ENCODE measurements at regions not wholly inside any gene's neighbourhood (a gene's known extent, or its start where the extent isn't known, plus 50 kb on each side); places are given as distances from the start of the nearest gene placed in this dataset.

DNA sequence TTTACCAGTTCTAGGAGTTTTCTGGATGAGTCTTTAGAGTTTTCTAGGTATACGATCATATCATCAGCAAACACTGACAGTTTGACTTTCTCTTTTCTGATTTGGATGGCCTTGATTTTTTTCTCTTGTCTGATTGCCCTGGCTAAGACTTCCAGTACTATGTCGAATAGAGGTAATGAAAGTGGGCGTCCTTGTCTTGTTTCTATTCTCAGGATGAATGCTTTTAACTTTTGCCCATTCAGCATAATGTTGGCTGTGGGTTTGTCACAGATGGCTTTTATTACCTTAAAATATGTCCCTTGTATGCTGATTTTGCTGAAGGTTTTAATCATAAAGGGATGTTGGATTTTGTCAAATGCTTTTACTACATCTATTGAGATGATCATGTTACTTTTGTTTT lies 223.2 kb upstream of the COBL start:
- no peaks in the 10 kb centered on the region for H3K36me3 ChIP-seq (ENCODE audit: low read depth)
- H3K27ac ChIP-seq (ENCODE audit: poor library complexity, severe bottlenecking) = no peak overlapping the region
- no peaks in the 10 kb centered on the region for H3K27me3 ChIP-seq (ENCODE audit: insufficient read depth, poor library complexity, severe bottlenecking)
- ATAC-seq (ENCODE audit: low read depth) (no peak), DNase-seq (ENCODE audit: low spot score) (no peak)
- no peaks in the 10 kb centered on the region for H3K9me3 ChIP-seq (ENCODE audit: severe bottlenecking)
- TF ChIP-seq, protein P1, sequence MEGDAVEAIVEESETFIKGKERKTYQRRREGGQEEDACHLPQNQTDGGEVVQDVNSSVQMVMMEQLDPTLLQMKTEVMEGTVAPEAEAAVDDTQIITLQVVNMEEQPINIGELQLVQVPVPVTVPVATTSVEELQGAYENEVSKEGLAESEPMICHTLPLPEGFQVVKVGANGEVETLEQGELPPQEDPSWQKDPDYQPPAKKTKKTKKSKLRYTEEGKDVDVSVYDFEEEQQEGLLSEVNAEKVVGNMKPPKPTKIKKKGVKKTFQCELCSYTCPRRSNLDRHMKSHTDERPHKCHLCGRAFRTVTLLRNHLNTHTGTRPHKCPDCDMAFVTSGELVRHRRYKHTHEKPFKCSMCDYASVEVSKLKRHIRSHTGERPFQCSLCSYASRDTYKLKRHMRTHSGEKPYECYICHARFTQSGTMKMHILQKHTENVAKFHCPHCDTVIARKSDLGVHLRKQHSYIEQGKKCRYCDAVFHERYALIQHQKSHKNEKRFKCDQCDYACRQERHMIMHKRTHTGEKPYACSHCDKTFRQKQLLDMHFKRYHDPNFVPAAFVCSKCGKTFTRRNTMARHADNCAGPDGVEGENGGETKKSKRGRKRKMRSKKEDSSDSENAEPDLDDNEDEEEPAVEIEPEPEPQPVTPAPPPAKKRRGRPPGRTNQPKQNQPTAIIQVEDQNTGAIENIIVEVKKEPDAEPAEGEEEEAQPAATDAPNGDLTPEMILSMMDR (IDR thresholded peaks at IDR 0.05; ENCODE audit: poor library complexity, severe bottlenecking) = no peak
- H3K4me3 ChIP-seq (ENCODE audit: severe bottlenecking) = no peak overlapping the region
- no peaks in the 10 kb centered on the region for H3K4me1 ChIP-seq (ENCODE audit: insufficient read depth, poor library complexity, severe bottlenecking)

DNA sequence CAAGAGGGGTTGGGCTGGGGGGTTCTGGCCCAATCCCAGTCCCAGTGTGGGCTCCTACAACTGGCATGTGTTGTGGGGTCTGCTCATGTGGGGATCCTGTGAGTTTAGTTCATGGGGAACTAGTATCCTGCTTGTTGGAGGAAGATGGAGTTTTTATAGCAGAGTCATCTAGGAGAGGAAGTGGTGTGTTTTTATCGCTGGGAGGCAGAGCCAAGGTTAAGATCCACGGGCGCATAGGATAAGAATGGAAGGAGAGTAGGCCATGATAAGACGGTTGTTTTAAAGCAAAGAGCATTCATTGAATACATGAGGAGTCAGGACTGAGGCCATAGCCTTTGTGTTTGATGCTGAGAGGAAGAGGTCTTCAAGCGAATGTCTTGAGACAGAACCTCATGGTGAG lies 211.6 kb upstream of the COBL start:
- no peaks in the 10 kb centered on the region for H3K9me3 ChIP-seq (ENCODE audit: severe bottlenecking)
- TF ChIP-seq, protein P1 (IDR thresholded peaks at IDR 0.05; ENCODE audit: poor library complexity, severe bottlenecking) = no peak
- H3K27me3 ChIP-seq (ENCODE audit: insufficient read depth, poor library complexity, severe bottlenecking) = peaks cover 11% of the 10 kb centered on the region
- H3K36me3 ChIP-seq (ENCODE audit: low read depth) = no peaks in the 10 kb centered on the region
- H3K4me3 ChIP-seq (ENCODE audit: severe bottlenecking) = no peak overlapping the region
- DNase-seq (ENCODE audit: low spot score) = no peak
- H3K27ac ChIP-seq (ENCODE audit: poor library complexity, severe bottlenecking) = no peak overlapping the region
- H3K4me1 ChIP-seq (ENCODE audit: insufficient read depth, poor library complexity, severe bottlenecking) = no peaks in the 10 kb centered on the region
- ATAC-seq (ENCODE audit: low read depth) = no peak

DNA sequence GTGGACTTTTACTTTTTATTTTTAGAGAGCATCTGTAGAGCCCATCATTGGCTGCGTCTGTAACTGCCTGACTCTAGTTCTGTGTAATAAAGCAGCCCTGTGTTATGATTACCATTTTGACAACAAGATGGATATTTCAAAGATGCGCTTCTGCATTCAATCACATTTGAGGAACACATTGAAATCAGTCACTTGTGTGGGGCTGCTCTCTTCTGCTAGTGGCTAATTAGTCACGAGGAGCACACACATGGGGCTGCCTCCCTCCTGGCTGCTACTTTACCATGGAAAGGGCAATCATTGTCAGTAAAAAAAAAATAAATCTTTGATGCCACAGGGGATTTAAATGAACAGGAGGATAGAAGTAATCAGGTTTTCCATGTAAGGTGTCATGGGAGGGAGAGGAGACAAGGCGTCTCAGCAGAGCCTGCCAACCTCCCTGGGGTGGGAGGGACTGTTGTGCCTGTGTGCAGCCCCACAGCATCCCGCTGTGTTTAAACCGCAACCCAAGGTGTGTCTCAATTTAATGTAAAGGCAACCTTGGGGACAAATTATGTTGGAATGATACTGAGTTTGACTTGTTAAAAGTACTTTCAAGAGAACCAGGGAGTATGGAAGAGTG lies 205.2 kb upstream of the COBL start:
- TF ChIP-seq, protein P1 (IDR thresholded peaks at IDR 0.05; ENCODE audit: poor library complexity, severe bottlenecking) = no peak
- H3K4me1 ChIP-seq (ENCODE audit: insufficient read depth, poor library complexity, severe bottlenecking) = no peaks in the 10 kb centered on the region
- H3K27ac ChIP-seq (ENCODE audit: poor library complexity, severe bottlenecking) = no peak overlapping the region
- DNase-seq (ENCODE audit: low spot score) (no peak), ATAC-seq (ENCODE audit: low read depth) (no peak)
- H3K9me3 ChIP-seq (ENCODE audit: severe bottlenecking) = no peaks in the 10 kb centered on the region
- no peaks in the 10 kb centered on the region for H3K36me3 ChIP-seq (ENCODE audit: low read depth)
- no peak overlapping the region for H3K4me3 ChIP-seq (ENCODE audit: severe bottlenecking)
- H3K27me3 ChIP-seq (ENCODE audit: insufficient read depth, poor library complexity, severe bottlenecking) = peaks cover 14% of the 10 kb centered on the region

DNA sequence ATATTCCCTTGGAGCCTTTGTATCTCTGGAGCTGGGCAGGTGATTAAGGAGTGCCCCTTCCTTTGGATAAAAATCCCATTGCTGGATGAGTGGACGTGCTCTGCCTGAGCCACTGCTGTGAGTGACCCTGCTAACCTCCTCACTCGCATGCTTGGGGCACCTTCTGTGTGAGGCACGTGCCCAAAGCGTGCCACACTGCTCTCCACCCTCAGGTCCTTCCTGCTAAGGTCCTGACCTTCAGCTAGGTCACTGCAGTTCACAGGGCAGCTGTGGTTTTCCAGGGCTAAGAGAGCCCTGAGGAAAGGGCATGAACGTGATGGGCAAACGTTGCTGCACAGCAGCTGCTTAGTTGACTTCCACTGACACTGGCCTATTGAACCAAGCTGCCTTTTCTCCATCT lies 204.4 kb upstream of the COBL start:
- Histone ChIP-seq H3K9me3 (ENCODE audit: severe bottlenecking) (no peaks in the 10 kb centered on the region), H3K36me3 (ENCODE audit: low read depth) (no peaks in the 10 kb centered on the region), H3K27ac (ENCODE audit: poor library complexity, severe bottlenecking) (no peak overlapping the region), H3K4me3 (ENCODE audit: severe bottlenecking) (no peak overlapping the region), H3K4me1 (ENCODE audit: insufficient read depth, poor library complexity, severe bottlenecking) (no peaks in the 10 kb centered on the region), H3K27me3 (ENCODE audit: insufficient read depth, poor library complexity, severe bottlenecking) (peaks cover 14% of the 10 kb centered on the region)
- ATAC-seq (ENCODE audit: low read depth) (no peak), DNase-seq (ENCODE audit: low spot score) (no peak)
- TF ChIP-seq, protein P1 (IDR thresholded peaks at IDR 0.05; ENCODE audit: poor library complexity, severe bottlenecking) = no peak

DNA sequence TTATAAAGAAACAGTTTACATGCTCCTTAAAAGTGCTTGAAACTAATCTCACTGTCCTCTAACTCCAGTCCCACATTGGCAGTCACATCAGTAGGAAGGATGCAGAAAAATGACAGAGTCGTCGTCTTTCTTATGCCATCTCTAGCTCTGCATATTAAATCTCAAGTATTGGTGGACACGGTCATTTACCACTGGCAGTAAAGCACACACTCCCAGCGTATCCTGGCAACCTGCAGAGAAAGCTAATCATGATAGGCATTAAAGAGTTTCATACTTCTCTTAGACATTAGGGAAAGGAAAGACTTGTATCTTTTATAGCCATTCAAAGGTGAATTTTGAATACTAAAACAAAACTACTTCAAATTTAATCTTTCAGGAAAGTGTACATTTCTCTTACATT lies 202.0 kb upstream of the COBL start:
- H3K27ac ChIP-seq (ENCODE audit: poor library complexity, severe bottlenecking) = no peak overlapping the region
- TF ChIP-seq, protein P1 (IDR thresholded peaks at IDR 0.05; ENCODE audit: poor library complexity, severe bottlenecking) = no peak
- peaks cover 6% of the 10 kb centered on the region for H3K27me3 ChIP-seq (ENCODE audit: insufficient read depth, poor library complexity, severe bottlenecking)
- H3K4me1 ChIP-seq (ENCODE audit: insufficient read depth, poor library complexity, severe bottlenecking) = no peaks in the 10 kb centered on the region
- H3K36me3 ChIP-seq (ENCODE audit: low read depth) = no peaks in the 10 kb centered on the region
- H3K9me3 ChIP-seq (ENCODE audit: severe bottlenecking) = no peaks in the 10 kb centered on the region
- DNase-seq (ENCODE audit: low spot score) = no peak
- H3K4me3 ChIP-seq (ENCODE audit: severe bottlenecking) = no peak overlapping the region
- ATAC-seq (ENCODE audit: low read depth) = no peak

Data from RWPE2 (cell line).